DND-41 (cell line): ENCODE measurements at regions not wholly inside any gene's neighbourhood (a gene's known extent, or its start where the extent isn't known, plus 50 kb on each side); places are given as distances from the start of the nearest gene placed in this dataset.

ENCODE experiments used
- EZH2 ChIP-seq: IDR thresholded peaks from 3 replicates; pipeline ENCODE4 v1.6.1; 2012; ENCODE audit warnings: borderline replicate concordance, low read depth, mild to moderate bottlenecking, moderate library complexity, low read length, inconsistent platforms; ENCODE audit not compliant: severe bottlenecking
- TF ChIP-seq, protein P1 (sequence below): IDR thresholded peaks from 2 replicates; pipeline ENCODE4 v1.5.1; 2012; ENCODE audit warnings: borderline replicate concordance, low read length, moderate library complexity, mild to moderate bottlenecking; ENCODE audit not compliant: poor library complexity, severe bottlenecking; ENCODE audit errors: extremely low read depth

DNA sequence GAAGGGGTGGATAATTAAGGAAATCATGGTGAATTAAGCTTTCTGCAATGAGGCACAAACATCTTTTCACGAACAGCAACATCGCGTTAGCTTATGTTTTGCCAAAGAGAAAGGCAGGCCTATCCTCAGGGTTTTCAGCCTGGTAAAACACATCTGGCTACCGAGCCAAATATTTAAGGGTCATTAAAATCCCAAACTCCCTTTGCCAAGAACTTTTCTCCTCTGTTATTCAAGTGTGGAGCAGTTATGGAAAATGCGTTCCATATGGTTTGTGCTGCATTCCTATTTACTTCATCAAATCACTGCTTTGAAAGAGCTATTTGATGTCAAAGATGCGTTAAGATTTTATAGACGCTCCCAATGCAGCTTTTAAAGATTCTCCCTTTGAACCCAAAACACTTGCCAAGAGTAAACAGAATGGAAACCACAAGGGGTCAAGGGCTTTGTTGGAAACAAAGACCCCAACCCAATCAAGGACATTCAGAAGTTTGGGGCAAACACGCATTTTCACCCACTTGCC, 308.3 kb upstream of the CDH5 start:
- TF ChIP-seq, protein P1, sequence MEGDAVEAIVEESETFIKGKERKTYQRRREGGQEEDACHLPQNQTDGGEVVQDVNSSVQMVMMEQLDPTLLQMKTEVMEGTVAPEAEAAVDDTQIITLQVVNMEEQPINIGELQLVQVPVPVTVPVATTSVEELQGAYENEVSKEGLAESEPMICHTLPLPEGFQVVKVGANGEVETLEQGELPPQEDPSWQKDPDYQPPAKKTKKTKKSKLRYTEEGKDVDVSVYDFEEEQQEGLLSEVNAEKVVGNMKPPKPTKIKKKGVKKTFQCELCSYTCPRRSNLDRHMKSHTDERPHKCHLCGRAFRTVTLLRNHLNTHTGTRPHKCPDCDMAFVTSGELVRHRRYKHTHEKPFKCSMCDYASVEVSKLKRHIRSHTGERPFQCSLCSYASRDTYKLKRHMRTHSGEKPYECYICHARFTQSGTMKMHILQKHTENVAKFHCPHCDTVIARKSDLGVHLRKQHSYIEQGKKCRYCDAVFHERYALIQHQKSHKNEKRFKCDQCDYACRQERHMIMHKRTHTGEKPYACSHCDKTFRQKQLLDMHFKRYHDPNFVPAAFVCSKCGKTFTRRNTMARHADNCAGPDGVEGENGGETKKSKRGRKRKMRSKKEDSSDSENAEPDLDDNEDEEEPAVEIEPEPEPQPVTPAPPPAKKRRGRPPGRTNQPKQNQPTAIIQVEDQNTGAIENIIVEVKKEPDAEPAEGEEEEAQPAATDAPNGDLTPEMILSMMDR: no peak
- no peak for TF ChIP-seq EZH2
